Right renal pelvis (tissue), 4 donors: ENCODE measurements at regions not wholly inside any gene's neighbourhood (a gene's known extent, or its start where the extent isn't known, plus 50 kb on each side); places are given as distances from the start of the nearest gene placed in this dataset.
A peak's percentile ranks its signal among the peaks of the same experiment; 100 is the strongest.
"Not testable (repeated sequence)": the region's sequence is repeated elsewhere in the genome, so short reads cannot be mapped to it uniquely, and the experiment has no call there.

Experiments used
- DNase-seq, 4 donors: peaks; one replicate each; pipeline ENCODE4 v3.0.0-alpha.2; 2013; ENCODE audit warnings: low read depth in 4 of 4, low spot score in 3 of 4, missing footprints in 1 of 4

DNA sequence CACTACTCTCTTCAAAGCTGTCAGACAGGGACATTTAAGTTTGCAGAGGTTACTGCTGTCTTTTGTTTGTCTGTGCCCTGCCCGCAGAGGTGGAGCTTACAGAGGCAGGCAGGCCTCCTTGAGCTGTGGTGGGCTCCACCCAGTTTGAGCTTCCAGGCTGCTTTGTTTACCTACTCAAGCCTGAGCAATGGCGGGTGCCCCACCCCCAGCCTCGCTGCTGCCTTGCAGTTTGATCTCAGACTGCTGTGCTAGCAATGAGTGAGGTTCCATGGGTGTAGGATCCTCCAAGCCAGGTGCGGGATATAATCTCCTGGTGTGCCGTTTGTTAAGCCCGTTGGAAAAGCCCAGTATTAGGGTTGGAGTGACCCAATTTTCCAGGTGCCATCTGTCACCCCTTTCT lies 581.2 kb downstream of the ANKRD50 start:
- not testable (repeated sequence) for DNase-seq

DNA sequence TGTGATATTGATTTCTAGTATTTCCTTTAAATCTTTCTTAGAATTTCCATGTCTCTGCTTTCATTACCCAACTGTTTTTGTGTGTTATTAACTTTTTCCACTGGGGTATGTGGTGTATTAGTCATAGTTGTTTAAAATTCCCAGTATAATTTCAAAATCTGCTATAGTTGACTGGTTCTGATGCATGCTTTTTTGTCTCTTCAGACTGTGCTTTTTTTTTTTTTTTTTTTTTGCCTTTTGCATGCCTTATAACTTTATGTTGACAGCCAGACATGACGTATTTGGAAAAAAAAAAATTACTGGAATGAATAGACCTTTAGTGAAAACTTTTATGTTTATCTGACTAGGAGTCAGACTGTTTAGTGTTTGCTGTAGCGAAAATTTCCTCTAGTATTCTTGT lies 580.4 kb downstream of the ANKRD50 start:
- no peak for DNase-seq

- DNase-seq: no peak
These were observed 578.8 kb downstream of the ANKRD50 start for GRCh38 chr4:124133753-124134152.

- no peak for DNase-seq
These were observed 577.1 kb downstream of the ANKRD50 start for GRCh38 chr4:124135409-124135813.

DNA sequence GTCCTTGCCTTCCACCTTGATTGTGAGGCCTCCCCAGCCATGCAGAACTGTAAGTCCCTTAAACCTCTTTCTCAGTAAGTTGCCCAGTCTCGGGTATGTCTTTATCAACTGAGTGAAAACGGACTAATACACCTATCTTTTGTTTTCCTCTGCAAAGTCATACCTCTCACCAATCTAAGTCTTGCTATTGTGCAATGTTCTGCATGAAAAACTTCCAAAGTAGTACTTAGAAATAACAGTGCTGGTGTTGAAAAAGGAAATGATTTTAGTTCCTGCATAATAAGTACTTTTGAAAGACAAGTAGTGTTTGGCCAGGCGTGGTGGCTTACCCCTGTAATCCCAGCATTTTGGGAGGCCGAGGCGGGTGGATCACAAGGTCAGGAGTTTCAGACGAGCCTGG lies 573.5 kb downstream of the ANKRD50 start:
- DNase-seq: no peak

DNA sequence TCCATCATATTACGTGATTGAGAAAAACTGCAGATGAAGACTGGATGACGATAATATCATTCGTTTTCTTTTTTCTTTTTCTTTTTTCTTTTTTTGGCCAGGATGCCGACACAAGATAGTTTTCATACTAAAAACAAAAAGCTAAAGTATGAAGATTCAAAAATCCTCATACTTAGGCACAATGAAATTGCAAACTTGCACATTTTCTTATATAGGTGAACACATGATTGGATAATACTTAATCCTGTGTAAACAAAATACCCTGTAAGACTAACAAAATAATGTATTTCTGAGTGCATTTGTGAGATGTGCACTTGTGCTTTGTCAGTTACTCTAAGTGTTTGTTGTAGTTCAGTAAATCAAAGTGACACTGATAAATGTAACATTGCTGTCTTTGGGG lies 568.9 kb downstream of the ANKRD50 start:
- no peak for DNase-seq

DNA sequence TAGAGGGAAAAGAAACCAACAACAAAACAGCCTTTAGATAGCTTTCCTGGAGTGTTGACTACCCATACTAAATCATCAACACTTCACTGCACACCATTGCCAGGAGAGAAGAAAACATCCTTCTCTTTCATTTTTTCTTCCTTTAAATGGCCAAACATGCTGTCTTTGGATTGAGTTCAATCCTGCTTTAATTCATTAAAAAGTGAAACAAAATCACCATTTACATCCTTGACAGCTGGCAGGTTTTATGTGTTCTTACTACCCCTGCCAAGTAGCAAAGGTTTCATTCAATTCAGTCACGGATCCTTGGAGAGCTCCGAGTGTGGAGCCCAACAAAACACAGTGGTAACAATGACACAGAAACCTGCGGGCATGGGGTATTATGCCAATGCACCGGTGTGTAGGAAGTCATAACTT lies 568.3 kb downstream of the ANKRD50 start:
- peak; percentile 29 to 60 (median 46) for DNase-seq

- DNase-seq: no peak
These were observed 566.5 kb downstream of the ANKRD50 start for GRCh38 chr4:124146068-124146467.

GRCh38 chr4:124151031-124151430 lies 561.5 kb downstream of the ANKRD50 start:
- DNase-seq: no peak

- DNase-seq: no peak
These were observed 560.4 kb downstream of the ANKRD50 start for GRCh38 chr4:124152132-124152531.

GRCh38 chr4:124155239-124155638 lies 557.3 kb downstream of the ANKRD50 start:
- no peak for DNase-seq

DNA sequence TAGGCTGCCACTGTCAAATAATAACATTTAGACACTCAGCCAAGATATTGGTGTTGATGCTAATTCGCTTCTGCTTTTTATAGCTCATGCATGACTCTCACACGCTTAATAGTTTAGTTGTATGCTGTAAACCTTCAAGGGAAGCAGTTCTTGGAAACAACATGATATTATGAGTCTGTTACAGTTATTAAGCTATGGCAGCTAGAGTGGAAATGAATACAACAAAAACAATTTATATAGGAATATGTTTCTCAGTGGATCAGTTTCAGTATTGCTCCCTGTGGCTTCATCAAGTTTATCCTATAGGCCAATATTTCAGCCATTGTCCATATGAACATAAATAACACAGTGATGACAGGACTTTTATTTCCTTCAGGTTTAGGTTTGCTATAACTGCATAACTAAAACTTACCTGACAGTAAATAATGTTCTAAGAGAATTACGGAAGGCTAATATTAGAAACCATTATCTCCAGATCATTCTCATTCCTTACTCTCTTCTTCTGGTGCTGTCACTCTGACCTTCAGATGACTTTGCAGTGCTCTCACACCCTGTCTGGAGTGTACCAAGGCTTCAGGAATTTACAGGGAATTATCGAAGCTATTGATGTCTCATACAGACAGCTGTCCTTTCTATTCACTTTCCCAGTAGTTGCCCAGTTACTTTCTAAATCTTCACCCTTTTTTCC lies 555.0 kb downstream of the ANKRD50 start:
- DNase-seq: no peak

GRCh38 chr4:124163401-124163800 lies 549.1 kb downstream of the ANKRD50 start:
- DNase-seq: no peak

DNA sequence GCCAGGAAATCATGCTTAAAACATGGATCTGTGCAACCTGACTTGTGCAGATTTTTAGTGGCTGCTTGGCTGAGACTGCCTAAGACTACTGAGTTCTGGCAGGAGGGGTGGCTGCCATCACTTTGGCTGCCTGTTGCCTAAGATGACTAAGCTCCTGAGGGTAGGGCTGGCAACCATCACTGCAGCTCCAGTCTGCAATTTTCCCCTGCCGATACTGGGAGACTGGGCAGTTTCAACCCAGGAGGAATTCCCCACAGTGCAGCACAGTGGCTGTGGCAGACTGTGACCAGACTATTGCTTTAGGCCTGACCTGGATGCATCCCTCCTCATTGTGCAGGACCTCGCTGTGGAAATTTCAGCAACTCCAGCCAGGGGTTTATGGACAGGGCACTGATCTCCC lies 544.9 kb downstream of the ANKRD50 start:
- no peak for DNase-seq

DNA sequence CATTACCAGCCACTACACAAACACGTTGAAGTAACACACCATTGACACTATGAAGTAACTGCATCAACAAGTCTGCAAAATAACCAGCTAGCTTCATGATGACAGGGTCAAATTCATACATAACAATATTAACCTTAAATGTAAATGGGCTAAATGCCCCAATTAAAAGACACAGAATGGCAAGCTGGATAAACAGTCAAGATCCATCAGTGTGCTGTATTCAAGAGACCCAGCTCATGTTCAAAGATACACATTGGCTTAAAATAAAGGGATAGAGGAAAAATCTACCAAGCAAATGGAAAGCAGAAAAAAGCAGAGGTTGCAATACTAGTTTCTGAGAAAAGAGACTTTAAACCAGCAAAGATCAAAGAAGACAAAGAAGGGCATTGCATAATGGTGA lies 543.0 kb downstream of the ANKRD50 start:
- not testable (repeated sequence) for DNase-seq

GRCh38 chr4:124173912-124174311 lies 538.6 kb downstream of the ANKRD50 start:
- DNase-seq: no peak

DNA sequence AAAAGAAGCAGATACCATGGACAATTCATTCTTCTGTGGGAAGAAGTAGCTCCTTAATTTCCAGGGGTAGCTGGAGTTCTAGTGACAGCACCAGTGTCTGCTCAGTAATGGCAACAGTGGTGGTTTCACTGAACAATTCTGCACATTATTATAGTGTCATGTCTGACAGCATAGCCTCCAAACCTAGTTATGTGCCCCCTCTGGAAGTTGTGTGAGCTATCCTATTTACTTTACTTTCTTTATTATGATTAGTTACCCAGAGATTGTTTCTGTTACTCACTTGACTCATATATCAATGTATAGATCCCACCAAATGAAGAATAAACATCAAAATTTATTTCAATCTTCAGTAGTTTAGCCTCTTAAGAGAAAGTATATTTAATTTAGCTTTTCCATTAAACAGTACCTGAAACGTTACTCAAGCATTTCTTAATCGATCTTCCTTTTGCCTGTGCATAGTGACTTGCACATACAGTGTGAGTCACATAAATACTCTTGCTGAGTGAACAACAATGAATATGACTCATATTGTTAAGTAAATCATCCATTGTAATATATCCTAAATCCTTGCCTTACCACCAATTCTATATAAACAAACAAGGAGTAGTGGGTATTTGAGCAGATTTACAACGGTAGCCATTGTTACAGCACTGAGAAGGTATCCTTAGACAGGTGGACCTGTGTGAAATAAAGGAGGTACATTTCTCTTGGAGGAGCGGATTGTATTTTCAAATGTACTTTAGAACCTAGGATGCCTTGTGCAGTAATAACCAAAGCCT lies 534.7 kb downstream of the ANKRD50 start:
- DNase-seq: no peak

GRCh38 chr4:124178449-124179021 lies 534.0 kb downstream of the ANKRD50 start:
- no peak for DNase-seq

DNA sequence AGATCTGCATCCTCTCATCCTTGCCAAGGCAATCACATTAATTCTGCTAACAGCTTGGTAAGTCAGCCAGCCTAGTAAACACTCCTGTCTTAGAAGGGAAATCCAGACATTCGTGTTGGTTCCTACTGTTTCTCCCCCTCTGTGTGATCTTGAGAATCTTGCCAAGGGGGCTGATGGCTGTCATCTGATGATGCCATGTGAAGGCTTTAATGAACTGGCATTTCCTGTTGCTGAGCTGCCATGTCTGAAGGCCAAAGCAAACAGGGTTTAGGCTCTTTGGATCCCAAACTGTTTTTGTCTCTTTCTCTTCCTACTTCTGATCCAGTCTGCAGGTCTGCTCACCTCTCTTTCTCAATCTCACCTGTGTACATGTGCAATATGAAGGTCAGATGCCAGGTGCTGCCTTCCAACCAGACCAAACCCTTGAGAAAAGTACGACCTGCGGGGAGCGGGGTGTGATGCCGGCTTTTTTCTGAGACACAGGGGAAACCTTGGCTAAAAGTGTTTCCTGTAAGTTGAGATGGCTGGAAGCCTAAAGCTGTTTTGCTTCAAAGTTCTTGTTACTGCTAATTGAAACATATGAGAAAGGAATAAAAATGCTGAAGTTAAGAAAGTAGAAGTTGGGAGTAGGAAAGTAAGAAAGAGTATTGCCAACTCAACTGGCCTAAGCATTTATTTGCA lies 532.9 kb downstream of the ANKRD50 start:
- DNase-seq: no peak

- DNase-seq: no peak
These were observed 531.5 kb downstream of the ANKRD50 start for GRCh38 chr4:124181039-124181438.

DNA sequence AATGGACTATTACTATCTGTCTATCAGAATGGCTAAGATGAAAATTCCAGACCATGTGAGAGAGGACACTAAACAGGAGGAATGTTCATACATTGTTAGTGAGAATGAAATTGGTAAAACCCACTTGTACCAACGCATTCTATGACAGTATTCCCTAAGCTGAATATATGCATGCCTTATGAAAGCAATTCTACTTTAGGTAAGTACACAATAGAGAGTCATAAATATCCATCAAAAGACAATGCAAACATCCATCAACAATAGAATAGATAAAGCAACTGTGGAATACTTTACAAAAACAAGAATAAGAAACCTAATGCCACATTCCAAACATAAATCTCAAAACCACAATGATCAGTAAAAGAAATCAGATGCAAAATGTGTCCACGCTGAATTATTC lies 529.3 kb downstream of the ANKRD50 start:
- no peak for DNase-seq
